KOPT-K1 (cell line): ENCODE measurements at regions not wholly inside any gene's neighbourhood (a gene's known extent, or its start where the extent isn't known, plus 50 kb on each side); places are given as distances from the start of the nearest gene placed in this dataset.

Experiments
- H3K27ac ChIP-seq: fragments of 200-600 bp; sonication (generic); 2 replicates; pipeline ENCODE4 v1.5.1; 2016; ENCODE audit warnings: antibody characterized with exemption, mild to moderate bottlenecking, low read depth, low read length; ENCODE audit not compliant: poor library complexity, severe bottlenecking
- H3K36me3 ChIP-seq: fragments of 200-600 bp; sonication (generic); 2 replicates; pipeline ENCODE4 v1.5.1; 2017; ENCODE audit warnings: antibody characterized with exemption, mild to moderate bottlenecking, low read length, moderate library complexity; ENCODE audit not compliant: insufficient read depth
- H3K9me3 ChIP-seq: fragments of 200-600 bp; sonication (generic); 2 replicates; pipeline ENCODE4 v1.5.1; 2017; ENCODE audit warnings: antibody characterized with exemption, low read length, mild to moderate bottlenecking; ENCODE audit not compliant: insufficient read depth, poor library complexity, severe bottlenecking

- Histone ChIP-seq H3K36me3 (no peaks in the 10 kb centered on the region), H3K9me3 (no peaks in the 10 kb centered on the region), H3K27ac (no peak overlapping the region)
Observed at GRCh38 chrY:12643693-12644348, 57.2 kb upstream of the USP9Y start.

DNA sequence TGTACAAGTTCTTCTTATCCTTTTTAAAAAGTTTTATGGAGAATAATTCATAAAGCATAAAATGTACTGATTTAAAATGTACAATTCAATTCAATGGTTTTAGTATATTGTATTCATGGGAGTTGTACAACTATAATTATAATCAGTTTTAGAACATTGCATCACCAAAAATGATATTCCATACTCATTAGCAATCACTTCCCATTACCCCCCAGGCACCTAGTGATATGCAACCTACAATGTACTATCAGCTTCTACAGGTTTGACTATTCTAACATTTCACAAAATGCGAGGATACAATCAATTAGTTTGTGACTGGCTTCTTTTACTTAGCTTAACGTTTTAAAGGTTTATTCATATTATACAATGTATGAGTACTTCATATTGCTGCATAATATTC is 49.9 kb upstream of the USP9Y start:
- H3K36me3 ChIP-seq, result no peaks in the 10 kb centered on the region
- no peak overlapping the region for H3K27ac ChIP-seq
- H3K9me3 ChIP-seq, result no peaks in the 10 kb centered on the region
